Brain microvascular endothelial cell (primary cell): ENCODE measurements at regions not wholly inside any gene's neighbourhood (a gene's known extent, or its start where the extent isn't known, plus 50 kb on each side); places are given as distances from the start of the nearest gene placed in this dataset.

Source experiments
- DNase-seq: peaks from one replicate; pipeline ENCODE4 v3.0.0-alpha.2; 2020
- H3K27ac ChIP-seq: fragments of 250-450 bp; sonication (Bioruptor Pico); 2 replicates; pipeline ENCODE4 v1.5.1; 2020; ENCODE audit warnings: mild to moderate bottlenecking, moderate library complexity
- H3K27me3 ChIP-seq: fragments of 250-450 bp; sonication (Bioruptor Pico); replicated peaks from 2 replicates; pipeline ENCODE4 v1.5.1; 2020; ENCODE audit warnings: mild to moderate bottlenecking
- H3K36me3 ChIP-seq: fragments of 250-450 bp; sonication (Bioruptor Pico); replicated peaks from 2 replicates; pipeline ENCODE4 v1.5.1; 2020; ENCODE audit warnings: mild to moderate bottlenecking
- H3K4me3 ChIP-seq: 2 replicates; pipeline ENCODE4 v1.5.1; 2011; ENCODE audit warnings: low read depth, mild to moderate bottlenecking, control low read depth, low read length, moderate library complexity
- CTCF ChIP-seq: IDR thresholded peaks from 2 replicates; pipeline ENCODE4 v1.5.1; 2011; ENCODE audit warnings: low read depth, mild to moderate bottlenecking, moderate library complexity, low read length, control low read depth, inconsistent platforms; ENCODE audit errors: missing control alignments
- in situ Hi-C: cut with HindIII; loops from 2 replicates; pipeline ENCODE4 v1.10.0; 2017; ENCODE audit warnings: low sequenced_read_pairs, low pct_ligation_motif_present

GRCh38 chr1:114262337-114262736 is 108.7 kb upstream of the SYT6 start:
- no peak for DNase-seq
- Histone ChIP-seq H3K27ac (no peak overlapping the region), H3K36me3 (no peaks in the 10 kb centered on the region), H3K27me3 (peaks cover 3% of the 10 kb centered on the region), H3K4me3 (no peak overlapping the region)
- TF ChIP-seq CTCF: no peak
- in situ Hi-C loops: no loop called here

GRCh38 chr1:114260805-114261484 is 107.3 kb upstream of the SYT6 start:
- H3K4me3 ChIP-seq: no peak overlapping the region
- H3K27ac ChIP-seq: no peak overlapping the region
- in situ Hi-C loops: no loop called here
- no peaks in the 10 kb centered on the region for H3K36me3 ChIP-seq
- H3K27me3 ChIP-seq: peaks cover 3% of the 10 kb centered on the region
- DNase-seq: no peak
- TF ChIP-seq CTCF: no peak

- Histone ChIP-seq H3K27me3 (peaks cover 3% of the 10 kb centered on the region), H3K36me3 (no peaks in the 10 kb centered on the region), H3K4me3 (no peak overlapping the region), H3K27ac (no peak overlapping the region)
- in situ Hi-C loops: no loop called here
- DNase-seq: no peak
- no peak for TF ChIP-seq CTCF
These were observed 106.0 kb upstream of the SYT6 start for GRCh38 chr1:114259511-114260160.

DNA sequence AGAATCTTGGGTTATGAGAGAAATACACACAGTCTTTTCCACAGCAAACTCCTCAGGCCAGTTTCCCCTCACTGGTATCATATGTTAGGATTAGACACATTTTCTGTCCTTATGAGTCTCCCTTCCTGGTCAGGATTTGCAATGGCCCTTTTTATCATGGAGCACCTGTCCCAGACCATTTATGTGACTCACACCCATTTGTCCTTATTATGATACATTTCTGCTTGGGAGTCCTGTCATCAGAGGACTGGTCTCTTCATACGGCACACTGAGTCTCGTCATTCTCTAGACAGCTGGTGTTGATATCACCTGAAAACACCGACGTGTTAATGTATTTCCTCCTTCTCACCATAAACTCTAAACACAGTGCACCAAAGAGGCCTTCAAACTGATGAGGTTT is 105.0 kb upstream of the SYT6 start:
- TF ChIP-seq CTCF: no peak
- no peak overlapping the region for H3K27ac ChIP-seq
- no peak overlapping the region for H3K4me3 ChIP-seq
- DNase-seq: no peak
- H3K36me3 ChIP-seq: no peaks in the 10 kb centered on the region
- peaks cover 3% of the 10 kb centered on the region for H3K27me3 ChIP-seq
- in situ Hi-C loops: no loop called here

DNA sequence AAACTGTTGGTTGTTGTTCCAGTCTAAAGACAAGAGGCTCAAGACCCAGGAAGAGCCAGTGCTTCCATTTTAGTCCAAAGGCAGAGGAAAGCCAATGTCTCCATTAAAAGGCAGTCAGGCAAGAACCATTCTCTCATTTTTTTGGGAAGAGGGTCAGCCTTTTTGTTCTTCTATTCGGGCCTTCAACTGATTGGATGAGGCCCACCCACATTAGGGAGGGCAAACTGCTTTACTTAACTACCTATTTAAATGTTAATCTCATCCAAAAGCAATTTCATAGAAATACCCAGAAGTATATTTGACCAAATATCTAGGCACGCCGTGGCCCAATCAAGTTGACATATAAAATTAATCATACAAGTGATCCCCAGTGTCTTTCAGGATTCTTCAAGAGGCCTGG is 104.4 kb upstream of the SYT6 start:
- TF ChIP-seq CTCF: no peak
- H3K27ac ChIP-seq: no peak overlapping the region
- in situ Hi-C loops: no loop called here
- no peaks in the 10 kb centered on the region for H3K36me3 ChIP-seq
- H3K4me3 ChIP-seq: no peak overlapping the region
- no peak for DNase-seq
- peaks cover 3% of the 10 kb centered on the region for H3K27me3 ChIP-seq

DNA sequence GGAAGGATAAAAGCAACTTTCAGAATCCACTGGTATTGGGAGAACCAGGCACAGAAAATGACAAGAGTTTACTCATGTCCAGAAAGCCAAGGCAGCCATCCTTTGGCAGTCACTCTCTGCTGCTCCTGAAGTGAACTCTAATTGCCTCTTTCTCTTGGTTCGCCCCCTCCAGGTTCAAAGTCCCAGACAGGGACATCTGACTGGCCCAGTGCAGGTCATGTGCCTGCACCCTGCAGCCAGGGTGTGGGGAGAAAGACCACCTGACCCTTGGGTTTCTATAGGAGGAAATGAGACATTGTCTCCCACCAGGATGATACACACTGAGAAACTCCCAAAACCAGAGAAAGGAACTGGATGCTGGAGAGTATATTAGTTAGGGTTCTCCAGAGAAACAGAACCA is 103.9 kb upstream of the SYT6 start:
- Histone ChIP-seq H3K27me3 (peaks cover 3% of the 10 kb centered on the region), H3K36me3 (no peaks in the 10 kb centered on the region), H3K4me3 (no peak overlapping the region), H3K27ac (no peak overlapping the region)
- in situ Hi-C loops: no loop called here
- no peak for DNase-seq
- TF ChIP-seq CTCF: no peak
